HG03378 (cell line): ENCODE measurements at regions not wholly inside any gene's neighbourhood (a gene's known extent, or its start where the extent isn't known, plus 50 kb on each side); places are given as distances from the start of the nearest gene placed in this dataset.
"Not testable (repeated sequence)": the region's sequence is repeated elsewhere in the genome, so short reads cannot be mapped to it uniquely, and the experiment has no call there.

ENCODE experiments used
- ATAC-seq: cut with Tn5 transposase; IDR thresholded peaks from one replicate; pipeline ENCODE4 v1.9.1; 2021; ENCODE audit warnings: mild to moderate bottlenecking, moderate library complexity; ENCODE audit not compliant: unreplicated experiment

GRCh38 chr2:185475914-185476313 lies 262.7 kb upstream of the FSIP2 start:
- no peak for ATAC-seq

GRCh38 chr2:185477452-185477851 lies 261.2 kb upstream of the FSIP2 start:
- no peak for ATAC-seq

DNA sequence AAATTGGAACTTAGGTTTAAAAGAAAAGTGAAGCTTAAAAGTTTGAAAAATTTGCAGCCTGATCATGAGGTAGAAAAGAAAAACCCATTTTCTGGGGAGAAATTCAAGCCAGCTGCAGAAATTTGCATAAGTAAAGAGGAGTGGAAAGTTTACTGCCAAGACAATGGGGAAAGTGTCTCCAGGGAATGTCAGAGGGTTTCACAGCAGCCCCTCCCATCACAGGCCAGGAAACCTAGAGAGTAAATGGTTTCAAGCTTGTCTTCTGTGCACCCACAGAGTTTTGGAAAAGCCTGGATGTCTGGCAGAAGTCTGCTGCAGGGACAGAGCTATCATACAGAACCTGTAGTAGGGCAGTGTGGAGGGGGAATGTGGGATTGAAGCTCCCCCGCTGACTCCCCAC lies 254.0 kb upstream of the FSIP2 start:
- ATAC-seq: no peak

DNA sequence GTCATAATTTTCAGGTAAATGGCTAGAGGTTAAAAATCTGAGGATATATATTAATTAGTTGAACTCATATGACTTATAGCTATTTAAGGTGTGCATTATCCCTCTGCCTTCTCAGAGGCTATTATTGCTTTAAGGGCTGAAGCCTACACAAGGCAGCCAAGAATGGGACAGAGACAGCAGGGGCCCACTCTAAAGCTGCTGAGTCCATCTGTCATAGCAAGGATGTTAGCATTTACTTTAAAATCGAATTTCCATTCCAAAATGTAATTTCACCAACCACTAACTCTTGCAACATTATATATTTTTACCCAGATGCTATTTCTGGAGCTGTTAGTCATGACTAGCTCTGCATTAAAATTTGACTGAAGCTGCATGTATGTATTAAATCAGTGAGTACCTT lies 236.3 kb upstream of the FSIP2 start:
- no peak for ATAC-seq

GRCh38 chr2:185507719-185508118 lies 230.9 kb upstream of the FSIP2 start:
- ATAC-seq: no peak

GRCh38 chr2:185510060-185510459 lies 228.5 kb upstream of the FSIP2 start:
- no peak for ATAC-seq

- no peak for ATAC-seq
Measured at GRCh38 chr2:185511925-185512324, 226.7 kb upstream of the FSIP2 start.

DNA sequence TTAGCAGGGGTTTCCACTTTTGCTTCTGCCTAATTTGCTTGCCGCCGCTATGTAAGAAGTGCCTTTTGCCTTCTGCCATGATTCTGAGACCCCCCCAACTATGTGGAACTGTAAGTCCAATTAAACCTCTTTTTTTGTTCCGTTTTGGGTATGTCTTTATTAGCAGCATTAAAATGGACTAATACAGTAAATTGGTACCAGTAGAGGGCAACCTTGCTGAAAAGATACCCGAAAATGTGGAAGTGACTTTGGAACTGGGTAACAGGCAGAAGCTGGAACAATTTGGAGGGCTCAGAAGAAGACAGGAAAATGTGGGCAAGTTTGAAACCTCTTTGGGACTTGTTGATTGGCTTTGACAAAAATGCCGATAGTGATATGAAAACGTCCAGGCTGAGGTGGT lies 216.1 kb upstream of the FSIP2 start:
- ATAC-seq: no peak

- ATAC-seq: not testable (repeated sequence)
Measured at GRCh38 chr2:185524242-185524641, 214.4 kb upstream of the FSIP2 start.

DNA sequence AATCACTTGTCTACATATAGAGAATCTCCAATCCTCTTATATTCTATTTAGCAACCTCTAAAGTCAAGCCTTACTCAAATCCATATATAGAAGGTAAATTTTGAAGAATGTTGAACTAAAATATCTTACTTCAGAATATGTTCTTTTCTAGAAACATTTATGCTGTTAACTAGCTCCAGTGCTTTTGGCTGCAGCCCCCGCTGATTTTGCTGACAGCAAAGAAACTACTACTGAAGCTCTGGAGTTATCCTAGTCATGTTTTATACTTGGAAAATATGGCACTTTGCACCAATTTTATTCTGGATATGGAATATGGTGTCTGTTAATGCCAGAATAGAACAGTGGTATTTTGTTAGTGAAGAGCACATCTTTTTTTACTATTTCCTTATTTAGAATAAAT lies 212.4 kb upstream of the FSIP2 start:
- no peak for ATAC-seq

DNA sequence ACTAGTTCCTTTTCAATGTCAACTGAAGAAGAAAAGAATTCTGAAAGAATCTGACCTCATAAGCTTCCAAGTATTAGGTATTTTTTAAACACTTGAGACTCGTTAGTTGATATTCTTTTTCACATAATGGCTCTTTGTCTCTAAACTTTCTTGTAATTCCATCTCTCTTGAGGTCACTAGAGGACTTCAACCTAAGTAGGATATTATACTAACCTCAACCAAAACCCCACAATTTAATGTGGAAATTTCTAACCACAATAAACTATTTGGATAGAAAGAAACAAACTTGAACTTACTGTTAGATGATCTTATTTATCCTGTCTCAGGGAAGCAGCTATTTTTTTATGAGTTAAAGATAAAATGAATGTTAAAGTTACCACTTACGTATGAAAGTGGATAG lies 206.9 kb upstream of the FSIP2 start:
- no peak for ATAC-seq

- ATAC-seq: no peak
Measured at GRCh38 chr2:185537689-185538088, 200.9 kb upstream of the FSIP2 start.

GRCh38 chr2:185567196-185567595 lies 171.4 kb upstream of the FSIP2 start:
- ATAC-seq: no peak

DNA sequence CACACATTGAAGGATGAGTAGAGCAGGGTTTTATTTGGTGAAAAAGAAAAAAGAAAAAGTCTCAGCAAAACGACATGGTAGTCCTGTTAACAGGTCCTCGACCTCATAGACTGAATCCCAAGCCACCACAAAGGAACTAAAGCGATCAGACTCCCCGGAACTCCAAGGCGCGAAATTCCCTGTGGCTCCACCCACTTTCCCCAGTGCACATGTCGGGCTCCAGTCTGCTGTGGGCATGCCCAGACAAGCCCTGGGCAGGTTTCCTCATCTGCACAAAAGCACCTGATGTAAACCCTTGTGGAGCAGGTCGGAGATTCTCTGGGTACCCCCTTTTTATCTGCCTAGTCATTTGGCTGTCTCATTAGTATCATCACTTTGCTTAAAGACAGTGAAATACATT lies 170.7 kb upstream of the FSIP2 start:
- no peak for ATAC-seq

DNA sequence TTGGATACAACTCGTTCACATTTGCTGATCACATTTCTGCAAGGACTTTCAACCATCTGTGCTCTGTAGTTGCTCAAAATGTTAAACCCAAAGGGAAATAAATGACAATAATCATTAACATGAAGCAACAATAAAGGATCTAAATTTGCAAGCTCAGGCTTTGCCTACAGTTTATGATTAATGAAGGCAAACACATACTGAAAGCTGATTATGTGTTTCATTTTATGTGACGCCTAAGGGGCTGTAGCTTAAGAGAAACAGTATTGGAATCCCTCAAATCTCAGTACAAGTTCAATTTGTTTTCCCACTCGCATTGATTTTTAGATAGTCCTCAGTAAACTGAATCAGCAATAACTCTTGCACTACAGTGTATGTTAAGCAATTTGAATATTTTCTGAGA lies 160.3 kb upstream of the FSIP2 start:
- ATAC-seq: peak; percentile 52

DNA sequence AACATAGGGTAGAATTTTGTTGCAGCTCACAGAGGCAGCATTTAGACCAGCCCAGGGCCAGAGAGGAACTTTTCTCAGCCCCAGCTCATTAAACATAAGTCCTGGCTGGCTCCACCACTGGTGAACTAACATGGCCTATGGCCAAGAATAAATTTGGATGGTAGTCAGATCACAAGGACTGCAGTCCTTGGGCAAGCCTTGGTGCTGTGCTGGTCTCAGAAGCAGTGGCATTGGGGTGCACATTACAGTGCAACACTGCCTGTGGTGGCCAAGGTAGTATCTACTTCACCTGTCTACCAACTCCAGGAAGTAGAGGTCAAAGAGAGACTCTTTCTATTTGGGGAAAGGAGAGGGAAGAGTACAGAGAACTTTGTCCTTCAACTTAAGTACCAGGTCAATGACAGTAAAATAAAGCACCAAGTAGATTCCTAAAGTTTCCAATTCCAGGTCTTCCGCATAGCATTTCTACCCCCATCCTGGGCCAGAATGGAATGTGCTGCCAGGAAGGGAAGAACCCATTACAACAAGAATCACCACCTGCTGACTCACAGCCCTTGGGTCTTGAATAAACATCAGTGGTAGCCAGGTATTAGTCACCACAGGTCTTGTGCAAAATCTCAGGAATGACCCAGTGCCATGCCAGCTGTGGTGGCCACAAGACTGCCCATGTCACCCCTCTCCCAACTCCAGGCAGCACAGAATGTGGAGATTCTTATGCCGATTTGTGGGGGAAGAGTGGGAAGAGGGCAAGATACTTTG lies 155.4 kb upstream of the FSIP2 start:
- ATAC-seq: no peak

GRCh38 chr2:185585165-185585564 lies 153.4 kb upstream of the FSIP2 start:
- ATAC-seq: not testable (repeated sequence)

DNA sequence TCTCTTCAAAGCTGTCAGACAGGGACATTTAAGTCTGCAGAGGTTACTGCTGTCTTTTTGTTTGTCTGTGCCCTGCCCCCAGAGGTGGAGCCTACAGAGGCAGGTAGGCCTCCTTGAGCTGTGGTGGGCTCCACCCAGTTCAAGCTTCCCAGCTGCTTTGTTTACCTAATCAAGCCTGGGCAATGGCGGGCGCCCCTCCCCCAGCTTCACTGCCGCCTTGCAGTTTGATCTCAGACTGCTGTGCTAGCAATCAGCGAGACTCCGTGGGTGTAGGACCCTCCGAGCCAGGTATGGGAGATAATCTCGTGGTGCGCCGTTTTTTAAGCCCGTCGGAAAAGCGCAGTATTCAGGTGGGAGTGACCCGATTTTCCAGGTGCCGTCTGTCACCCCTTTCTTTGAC lies 147.3 kb upstream of the FSIP2 start:
- ATAC-seq: not testable (repeated sequence)

- no peak for ATAC-seq
Measured at GRCh38 chr2:185607945-185608344, 130.7 kb upstream of the FSIP2 start.

DNA sequence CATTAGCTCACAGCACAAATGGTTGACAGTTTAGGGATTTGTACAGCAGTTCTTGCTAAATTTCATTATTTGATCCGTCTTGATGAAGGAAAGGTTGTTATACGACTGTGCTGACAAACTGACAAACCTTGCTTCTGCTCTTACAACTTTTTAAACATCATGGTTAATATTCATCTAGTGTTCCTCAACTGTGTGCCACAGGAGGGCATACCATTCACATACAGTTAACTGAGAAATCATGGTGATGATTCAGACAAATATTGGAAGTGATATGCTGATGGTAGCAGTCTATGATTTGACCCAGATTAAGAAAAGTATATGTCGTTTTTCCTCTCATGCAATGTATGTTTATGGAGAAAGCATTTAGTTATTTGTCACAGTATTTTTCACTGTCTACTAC lies 129.8 kb upstream of the FSIP2 start:
- ATAC-seq: no peak

DNA sequence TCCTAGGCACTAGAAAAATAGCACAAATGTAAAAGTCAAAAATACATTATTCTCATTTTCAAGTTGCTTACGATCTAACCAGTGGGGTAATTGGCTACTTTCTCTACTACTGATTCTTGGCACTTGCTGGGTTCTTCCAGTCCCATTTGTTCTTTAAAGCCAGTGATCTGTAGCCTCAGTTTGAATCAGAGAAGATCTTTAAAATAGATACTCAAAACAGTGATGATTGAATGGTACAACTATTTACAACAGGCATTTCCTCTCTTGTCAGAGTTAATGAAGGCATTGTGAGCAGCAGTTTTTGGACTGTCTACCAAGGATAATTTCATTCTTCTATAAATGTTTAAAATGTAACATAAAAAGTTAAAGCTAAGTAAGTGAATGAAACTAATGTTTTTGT lies 128.3 kb upstream of the FSIP2 start:
- ATAC-seq: no peak

- ATAC-seq: no peak
Measured at GRCh38 chr2:185618625-185619024, 120.0 kb upstream of the FSIP2 start.

GRCh38 chr2:185625604-185626003 lies 113.0 kb upstream of the FSIP2 start:
- ATAC-seq: no peak
